ENCODE measurements at regions not wholly inside any gene's neighbourhood (a gene's known extent, or its start where the extent isn't known, plus 50 kb on each side); places are given as distances from the start of the nearest gene placed in this dataset.

DNA sequence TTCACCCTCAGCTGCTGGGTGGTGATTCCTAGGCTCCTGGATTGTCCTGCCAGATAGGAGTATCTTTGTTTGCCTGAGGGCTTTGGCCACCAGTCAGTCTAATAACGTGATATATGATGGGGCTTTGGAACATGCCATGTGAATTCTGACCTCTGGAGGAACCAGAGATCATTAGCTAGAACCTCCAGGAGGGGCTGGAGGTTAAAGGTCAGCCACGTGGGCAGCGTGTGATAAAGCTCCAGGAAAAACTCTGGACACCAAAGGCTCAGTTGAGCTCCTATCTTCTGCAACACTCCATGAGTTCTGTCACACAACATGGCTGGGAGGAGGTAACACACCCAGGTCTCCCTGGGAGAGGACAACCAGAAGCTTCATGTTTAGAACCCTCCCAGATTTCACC, 251.1 kb downstream of the DAD1 start:
- DNase-seq (ENCODE audit: low spot score) = no peak

DNA sequence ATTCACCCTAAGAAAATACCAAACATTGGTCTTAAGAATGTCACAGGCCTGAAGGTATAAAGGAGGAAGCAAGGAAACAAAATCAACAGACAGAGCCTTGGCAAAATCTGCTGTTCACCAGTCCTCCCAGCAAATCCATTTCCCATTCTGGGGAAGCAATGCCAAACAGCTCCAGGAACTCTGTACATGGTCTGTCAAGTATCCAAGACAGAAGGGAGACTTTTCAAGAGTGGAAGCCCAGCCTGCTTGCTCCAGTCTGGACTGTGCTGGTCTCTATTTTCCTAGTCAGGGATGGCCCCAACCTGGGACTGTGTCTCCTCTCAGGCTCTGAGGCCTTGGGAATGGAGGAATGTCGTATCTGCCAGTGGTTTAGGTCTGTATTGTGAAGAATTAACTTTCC, 251.5 kb downstream of the DAD1 start:
- DNase-seq (ENCODE audit: low spot score) = no peak

DNA sequence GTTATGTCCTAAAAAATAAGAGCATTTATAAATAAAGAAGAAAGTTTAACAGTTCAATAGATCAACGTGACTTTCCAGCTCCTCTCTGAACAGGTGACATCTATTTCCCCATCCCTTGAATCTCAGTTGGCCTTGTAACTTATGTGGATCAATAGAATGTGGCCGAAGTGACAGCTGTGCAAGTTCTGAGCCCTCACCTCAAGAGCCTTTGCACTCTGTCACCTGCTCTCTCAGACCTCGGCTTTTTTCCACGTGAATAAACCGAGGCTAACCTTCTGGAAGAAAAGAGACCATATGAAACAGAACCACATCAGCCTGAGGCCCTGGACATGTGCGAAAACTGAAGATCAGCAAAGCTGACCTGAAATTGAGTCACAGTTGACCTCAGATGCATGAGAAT, 253.0 kb downstream of the DAD1 start:
- no peak for DNase-seq (ENCODE audit: low spot score)

DNA sequence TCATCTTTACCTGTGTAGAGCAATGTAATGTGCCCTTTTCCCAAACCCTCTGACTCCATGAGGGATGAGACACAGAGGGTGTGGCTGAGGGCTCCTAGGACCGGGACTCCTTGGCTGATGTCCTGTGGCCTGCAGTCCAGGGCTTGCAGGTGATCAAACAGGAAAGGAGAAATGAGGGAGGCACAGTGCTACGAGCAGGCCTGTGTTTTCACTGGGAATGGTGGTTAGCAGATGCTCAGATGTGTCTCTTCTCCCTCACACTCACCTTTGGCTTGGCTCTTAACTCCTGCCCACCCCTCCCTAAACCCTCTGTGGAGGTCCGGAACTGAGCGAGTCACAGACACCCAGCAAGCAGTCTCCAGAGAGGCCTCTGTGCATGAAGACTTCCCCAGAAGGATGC, 254.4 kb downstream of the DAD1 start:
- no peak for DNase-seq (ENCODE audit: low spot score)

DNA sequence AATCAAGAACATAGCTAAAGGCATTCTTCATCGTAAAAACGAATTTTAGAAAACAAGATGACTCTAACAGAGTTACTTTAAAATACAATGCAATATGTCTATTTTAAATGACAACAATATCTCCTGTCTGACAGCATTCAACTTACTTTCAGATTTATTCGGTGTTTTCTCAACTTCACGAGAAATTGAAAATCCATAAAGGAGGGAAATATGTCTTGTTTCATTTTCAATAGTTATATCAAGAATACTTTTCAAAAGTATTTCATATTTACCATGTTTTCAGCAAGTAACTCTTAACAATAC, 254.8 kb downstream of the DAD1 start:
- no peak for DNase-seq (ENCODE audit: low spot score)

DNA sequence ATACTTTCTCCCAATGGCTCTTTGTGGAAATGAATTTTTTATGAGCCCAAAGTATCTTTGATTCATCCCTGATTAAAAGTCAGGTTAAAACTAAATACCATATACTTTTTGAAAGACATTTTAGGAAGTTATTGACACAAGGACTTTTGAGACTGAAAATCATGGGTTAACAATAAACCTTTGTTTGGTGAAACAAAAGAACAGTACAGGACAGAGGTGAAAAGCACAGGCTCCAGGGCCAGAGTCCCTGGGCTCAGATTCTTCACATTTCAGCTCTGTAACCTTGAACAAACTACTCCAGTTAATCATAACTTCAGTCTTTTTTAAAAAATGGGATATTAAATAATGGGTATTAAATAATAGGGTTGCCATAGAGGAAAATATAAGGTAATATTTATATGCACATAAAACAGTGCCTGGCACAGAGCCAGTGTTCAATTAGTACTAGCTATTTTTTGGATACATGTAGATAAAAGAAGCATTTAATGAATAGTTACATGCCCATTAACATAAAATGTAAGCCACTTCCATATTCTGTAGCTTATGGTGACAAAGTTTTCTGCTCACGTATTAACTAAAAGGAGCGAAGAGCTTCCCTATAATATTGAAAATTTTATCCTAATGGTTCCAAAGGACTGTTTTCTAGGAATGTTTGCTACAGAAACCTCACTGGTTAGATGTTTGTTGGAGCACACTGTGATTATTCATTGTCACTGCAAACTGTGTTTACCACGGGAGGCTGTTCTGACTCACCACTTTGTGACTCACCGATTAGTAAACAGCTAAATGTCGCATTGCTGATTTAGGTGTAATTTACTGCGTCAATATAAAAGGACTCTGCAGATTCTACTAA, 255.4 kb downstream of the DAD1 start:
- DNase-seq (ENCODE audit: low spot score) = no peak

DNA sequence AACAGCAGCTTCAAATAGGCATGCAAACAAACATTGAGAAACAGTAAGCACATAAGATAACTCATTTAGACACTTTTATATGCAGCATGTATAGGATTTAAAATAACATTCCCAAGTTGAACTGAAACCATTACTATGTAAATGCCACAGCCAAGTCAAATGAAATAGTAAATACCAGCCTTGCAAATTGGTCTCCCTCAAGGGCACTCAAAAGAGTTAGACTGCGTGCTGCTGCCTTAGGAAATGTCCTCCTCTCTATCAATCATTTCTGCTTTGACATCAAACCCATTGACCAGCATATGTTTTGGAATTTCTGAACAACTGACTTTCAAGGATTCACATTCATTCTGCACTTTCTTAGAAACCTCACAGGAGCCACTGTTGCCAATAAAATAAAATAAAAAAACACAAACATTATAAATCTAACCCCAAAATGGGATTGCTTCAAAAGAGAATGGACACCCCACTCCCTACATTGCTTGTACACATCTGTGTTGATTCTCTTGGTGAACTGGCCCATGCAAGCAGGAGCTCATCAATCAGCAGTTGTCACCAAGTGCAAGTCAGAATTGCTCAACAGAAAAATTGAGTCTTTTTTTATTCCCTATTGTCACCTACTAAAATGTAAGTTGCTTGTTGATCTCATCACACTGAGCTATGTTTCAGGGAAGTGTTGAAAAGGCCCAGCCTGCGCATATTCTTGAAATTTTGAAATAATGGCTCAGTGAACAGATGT, 256.2 kb downstream of the DAD1 start:
- DNase-seq (ENCODE audit: low spot score) = no peak

DNA sequence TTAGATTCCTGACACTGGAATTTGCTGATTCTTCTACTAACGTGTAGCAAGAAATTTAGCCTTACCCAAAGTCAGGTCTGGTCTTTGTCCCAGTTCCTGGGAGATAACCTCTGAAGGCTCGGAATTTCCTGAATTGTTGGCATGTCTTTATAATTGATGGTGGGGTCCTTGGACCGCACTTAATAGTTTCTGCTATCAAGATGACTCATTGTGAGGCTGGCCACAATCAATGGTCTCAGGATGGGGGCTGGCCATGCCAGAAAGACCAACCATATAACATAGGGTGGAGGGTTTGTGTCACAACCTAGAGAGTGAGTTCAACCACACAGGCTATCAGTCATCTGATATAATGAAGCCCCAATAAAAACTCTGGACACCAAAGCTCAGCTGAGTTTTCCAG, 259.7 kb downstream of the DAD1 start:
- DNase-seq (ENCODE audit: low spot score) = no peak

DNA sequence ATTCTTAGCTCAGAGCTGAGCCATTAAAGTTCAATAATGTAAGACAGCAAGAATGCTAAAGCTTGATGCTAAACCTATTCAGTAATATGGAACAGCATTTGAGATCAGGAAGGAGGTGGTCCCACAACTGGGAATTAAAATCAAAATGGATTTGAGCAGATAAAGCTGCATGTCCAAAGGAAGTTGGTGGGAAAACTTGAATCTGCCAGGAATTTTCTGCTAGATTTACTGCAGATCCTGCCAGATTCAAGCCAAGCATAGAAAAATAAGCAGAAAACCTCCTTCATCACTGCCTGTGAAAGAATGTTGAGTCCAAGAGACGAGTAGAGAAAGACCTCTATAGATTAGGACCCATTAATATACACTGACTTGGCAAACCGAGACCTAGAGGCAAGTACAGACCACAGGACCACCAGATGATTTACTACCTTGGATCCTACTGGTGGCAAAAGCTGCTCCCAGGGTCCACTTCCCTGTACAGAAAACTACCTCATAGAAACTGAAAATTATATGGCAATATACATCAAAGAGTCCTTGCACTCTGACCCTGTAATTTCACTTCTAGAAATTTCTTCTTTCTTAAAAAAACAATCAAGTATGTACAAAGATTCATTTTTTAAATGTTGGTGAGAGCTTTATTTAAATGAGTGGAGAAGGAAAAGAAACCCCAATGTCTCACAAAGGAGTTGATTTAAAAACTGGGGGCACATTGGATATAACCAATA, 263.2 kb downstream of the DAD1 start:
- no peak for DNase-seq (ENCODE audit: low spot score)

DNA sequence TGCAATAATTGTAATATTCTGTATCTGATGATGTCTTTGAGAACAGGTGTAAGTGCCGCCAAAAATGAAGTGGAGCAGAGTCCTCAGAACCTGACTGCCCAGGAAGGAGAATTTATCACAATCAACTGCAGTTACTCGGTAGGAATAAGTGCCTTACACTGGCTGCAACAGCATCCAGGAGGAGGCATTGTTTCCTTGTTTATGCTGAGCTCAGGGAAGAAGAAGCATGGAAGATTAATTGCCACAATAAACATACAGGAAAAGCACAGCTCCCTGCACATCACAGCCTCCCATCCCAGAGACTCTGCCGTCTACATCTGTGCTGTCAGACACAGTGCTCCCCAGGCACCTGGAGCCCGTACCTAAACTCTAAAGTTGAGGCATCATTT, 268.7 kb downstream of the DAD1 start:
- no peak for DNase-seq (ENCODE audit: low spot score)

DNA sequence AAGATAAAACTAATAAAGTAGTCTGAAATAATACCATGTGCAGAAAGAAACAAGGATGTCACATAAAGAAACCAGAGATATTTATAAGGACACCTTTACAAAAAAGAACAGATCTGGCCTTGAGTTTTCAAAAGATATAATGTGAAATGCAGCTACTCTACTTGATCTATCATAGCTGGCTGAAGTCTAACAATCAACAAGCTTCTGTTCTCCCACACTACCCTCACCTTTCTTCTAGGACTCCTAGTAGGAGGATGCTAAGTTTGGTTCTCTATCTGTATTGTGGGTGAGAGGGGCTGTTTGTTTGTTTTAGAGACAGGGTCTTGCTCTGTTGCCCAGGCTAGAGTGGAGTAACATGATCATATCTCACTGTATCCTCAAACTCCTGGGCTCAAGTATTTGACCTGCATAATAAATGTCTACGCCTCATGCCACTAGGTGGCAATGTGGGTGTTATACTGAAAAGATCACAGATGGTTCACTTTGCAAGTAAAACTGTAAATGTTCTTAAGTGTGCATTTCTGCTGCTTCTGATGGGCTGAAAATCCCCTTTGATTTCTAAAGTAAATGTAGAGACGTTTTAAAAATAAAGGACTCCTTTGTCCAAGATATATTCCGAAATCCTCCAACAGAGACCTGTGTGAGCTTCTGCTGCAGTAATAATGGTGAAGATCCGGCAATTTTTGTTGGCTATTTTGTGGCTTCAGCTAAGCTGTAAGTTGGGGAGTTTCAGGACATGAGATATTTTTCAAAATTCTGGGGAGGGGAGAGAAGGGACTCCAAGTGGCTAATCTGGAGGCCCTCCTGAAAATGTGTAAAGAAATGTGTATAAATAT, 269.3 kb downstream of the DAD1 start:
- DNase-seq (ENCODE audit: low spot score) = no peak

DNA sequence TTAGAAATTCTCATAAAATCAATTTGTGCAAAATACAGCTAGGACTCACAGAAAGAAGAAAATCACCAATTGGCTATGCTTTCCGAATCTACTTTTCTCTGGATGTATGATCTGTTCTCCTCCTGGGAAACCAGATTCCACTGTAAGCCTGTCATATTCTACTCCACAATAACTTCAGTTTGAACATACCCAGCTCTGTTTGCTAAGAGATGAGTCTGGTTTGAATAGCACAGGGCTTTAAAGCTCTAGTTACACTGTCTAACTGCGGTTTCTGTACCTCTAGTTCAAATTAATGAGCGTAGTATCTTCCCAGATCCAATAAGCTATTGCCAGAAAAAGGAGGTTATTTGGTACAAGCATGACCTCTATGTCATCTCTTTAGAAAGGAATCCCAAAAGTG, 270.1 kb downstream of the DAD1 start:
- DNase-seq (ENCODE audit: low spot score) = no peak

DNA sequence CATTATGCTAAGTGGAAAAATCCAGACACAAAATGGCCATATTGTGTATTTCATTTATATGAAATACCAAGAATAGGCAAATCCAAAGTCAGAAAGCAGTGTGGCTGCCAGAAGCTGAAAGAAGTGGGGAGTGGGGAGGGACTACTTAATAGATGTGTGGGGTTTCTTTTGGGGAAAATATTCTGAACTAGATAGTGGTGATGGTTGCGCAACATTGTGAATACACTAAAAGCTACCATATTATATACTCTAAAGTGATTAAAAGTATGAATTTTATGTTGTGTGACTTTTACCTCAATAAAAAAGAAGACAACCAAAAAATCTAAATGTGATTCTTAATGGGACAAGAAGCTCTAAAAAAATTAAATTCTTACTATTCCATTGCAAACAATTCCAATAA, 272.6 kb downstream of the DAD1 start:
- no peak for DNase-seq (ENCODE audit: low spot score)

DNA sequence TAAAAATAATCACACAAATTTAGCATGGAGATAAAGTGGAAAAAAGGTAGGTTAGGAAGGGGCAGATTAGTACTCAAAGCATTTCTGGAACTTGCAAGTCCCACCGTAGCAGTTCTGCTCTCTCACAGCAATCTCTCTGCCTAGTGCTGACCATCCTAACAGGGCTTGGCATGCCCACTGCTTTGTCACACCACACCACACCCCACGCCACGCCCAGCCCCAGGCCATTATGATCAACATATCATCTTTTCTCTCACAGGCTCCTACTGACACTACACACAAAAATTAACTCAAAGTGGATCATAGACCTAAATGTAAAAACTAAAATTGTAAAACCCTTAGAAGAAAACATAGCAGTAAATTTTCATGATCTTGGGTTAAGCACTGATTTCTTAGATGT, 273.7 kb downstream of the DAD1 start:
- no peak for DNase-seq (ENCODE audit: low spot score)

DNA sequence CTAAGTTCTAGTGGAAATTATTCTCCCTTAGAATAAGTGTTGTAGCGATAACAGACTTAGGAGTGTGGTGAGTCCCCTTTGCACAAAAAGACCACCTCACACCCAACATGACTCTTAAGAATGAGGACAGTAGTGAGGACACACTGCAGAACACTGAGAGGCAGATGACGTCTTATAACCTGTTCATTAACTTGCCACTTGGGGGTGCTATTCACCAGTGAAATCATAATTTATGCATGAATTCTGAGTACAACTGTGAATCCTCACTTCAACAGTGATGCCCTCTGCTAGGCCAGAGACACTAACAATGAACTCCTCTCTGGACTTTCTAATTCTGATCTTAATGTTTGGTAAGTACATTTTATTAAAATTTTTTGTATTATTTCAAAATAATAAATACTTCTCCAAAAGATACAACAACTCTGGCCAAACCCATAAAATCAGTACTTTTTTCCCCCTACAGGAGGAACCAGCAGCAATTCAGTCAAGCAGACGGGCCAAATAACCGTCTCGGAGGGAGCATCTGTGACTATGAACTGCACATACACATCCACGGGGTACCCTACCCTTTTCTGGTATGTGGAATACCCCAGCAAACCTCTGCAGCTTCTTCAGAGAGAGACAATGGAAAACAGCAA, 274.7 kb downstream of the DAD1 start:
- peak; percentile 33 for DNase-seq (ENCODE audit: low spot score)

DNA sequence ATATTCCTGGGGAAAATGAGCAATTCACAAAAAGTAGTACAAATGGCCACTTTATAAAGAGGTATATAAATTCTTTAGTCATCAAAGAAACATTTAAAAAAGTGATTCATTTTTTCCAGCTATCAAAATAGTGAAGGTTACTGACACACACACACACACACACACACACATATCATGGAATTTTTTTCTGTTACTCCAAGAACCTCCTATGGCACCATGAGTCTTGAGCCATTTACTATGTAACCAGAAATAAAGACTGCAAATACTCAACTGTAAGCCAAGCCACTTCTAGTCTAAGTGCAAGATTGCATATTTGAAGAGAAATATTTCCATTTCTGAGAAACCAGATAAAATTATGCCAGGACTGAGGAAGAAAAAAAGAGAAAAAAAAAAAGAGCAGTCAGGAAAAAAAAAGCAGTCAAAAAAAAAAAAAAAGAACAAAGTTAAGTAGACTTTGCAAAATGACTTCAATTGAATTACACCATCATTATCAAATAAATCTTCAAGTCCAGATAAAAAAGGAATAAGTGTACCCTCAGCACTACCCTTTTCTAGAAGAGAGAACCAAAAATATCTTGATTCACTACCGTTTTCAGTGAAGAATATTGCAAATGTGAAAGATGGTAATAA, 275.7 kb downstream of the DAD1 start:
- DNase-seq (ENCODE audit: low spot score) = no peak

DNA sequence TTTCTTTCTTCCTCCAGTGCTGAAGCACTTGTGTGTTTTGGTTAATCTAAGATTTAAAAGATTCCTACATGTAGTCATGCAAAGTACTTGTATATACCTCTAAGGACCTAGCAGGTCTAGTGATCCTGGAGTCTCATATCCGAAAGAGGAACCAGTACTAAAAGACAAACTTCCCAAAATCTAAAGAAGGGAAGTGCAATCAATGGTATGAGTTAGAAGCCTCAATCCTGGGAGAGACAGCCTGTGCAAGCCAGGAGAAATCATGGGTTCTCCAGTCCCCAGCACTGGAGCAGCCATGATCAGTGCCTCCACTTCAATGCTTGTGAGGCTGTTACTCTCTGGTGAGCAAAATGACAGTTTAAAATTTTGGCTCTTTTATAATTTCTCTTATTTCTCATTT, 277.4 kb downstream of the DAD1 start:
- DNase-seq (ENCODE audit: low spot score) = no peak

DNA sequence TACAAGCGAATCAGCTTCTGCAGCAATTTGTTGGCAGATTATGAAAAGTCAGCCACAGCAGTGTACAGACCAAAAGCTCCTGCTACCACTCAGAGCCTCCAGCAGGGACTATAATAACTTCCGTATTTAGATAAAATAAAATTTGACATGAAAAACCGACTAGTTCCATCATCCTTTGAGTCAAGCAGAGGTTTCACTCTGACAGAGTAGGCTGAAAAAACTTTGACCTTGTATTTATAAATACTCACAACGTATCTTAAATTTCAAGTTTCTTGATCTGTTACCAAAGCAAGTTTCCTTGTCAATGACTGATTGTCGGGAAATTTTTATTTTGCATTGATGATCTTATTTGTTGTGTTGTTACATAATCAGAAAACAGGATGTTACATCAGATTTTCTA, 283.4 kb downstream of the DAD1 start:
- no peak for DNase-seq (ENCODE audit: low spot score)

DNA sequence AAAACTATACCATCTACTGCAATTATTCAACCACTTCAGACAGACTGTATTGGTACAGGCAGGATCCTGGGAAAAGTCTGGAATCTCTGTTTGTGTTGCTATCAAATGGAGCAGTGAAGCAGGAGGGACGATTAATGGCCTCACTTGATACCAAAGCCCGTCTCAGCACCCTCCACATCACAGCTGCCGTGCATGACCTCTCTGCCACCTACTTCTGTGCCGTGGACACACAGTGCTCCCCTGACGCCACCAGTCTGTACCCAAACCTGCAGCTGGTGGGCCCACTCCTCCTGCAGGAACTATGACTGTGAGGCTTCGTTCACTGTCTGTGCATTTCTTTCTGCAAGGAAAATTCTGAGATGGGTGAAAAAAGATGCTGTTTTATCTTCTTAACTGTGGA, 284.7 kb downstream of the DAD1 start:
- DNase-seq (ENCODE audit: low spot score) = no peak

DNA sequence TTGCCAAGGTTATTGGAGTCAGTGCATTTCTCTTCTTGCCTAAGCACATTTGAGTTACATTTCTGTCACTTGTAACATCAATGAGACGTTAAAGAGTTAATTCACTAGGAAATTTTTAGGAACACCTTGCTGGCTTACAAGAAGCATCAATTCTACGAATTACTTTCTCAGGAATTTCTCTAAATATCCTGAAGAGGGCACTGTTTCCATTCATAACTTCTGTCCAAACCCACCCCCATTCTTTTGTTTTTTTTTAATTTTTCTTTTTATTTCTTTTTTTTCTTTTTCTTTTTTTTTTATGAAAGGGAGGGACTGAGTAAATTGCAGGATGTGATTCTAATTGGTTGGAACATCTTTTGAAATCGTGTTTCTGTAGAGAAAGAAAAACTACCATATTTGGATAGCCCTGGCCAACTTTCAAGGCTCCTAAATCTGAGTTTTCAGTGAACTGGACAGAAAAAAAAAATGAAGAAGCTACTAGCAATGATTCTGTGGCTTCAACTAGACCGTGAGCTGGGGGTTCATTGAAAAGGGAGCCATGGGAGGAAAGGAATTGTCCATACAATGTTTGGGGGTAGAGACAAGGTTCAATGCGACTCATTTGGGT, 285.3 kb downstream of the DAD1 start:
- peak; percentile 3 for DNase-seq (ENCODE audit: low spot score)

DNA sequence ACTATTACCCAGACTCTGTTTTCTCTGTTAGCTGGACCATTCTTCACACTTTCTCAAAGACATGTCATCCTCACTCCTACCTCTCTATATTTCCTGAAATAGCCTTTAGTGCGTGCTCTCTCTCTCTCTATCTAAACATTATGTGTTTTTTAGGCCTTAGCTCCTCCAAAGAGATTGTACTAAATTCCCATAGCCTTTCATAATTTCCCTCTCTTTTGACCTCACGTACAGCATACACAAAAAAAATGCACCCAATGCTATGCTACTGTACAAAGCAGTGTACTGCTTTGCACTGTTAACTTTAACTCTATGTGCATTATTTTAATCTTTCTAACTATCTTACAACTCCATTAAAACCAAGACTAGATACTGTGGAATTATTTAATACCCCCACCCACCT, 288.4 kb downstream of the DAD1 start:
- no peak for DNase-seq (ENCODE audit: low spot score)
